HCT116 (cell line): ENCODE measurements at regions not wholly inside any gene's neighbourhood (a gene's known extent, or its start where the extent isn't known, plus 50 kb on each side); places are given as distances from the start of the nearest gene placed in this dataset.

Experiments
- CBX3 ChIP-seq: IDR thresholded peaks from 2 replicates; pipeline ENCODE4 v1.6.1; 2012; ENCODE audit warnings: low read depth
- CEBPB ChIP-seq: IDR thresholded peaks from 2 replicates; pipeline ENCODE4 v1.6.1; 2012; ENCODE audit warnings: low read depth
- CTCF ChIP-seq, 3 experiments: fragments of 200-600 bp in 1 of 3; sonication (generic) in 1 of 3; IDR thresholded peaks in 2 of 3; conservative IDR thresholded peaks in 1 of 3; 2 replicates each; pipeline ENCODE4 v1.5.1; 2012 to 2017; ENCODE audit warnings: low read depth in 2 of 3, low read length in 2 of 3, antibody characterized with exemption in 1 of 3, borderline replicate concordance in 1 of 3, control low read depth in 1 of 3, mild to moderate bottlenecking in 1 of 3, mixed read lengths in 1 of 3, mixed run types in 1 of 3, moderate library complexity in 1 of 3; ENCODE audit not compliant: insufficient read depth in 1 of 3
- EZH2 ChIP-seq: fragments of 200-600 bp; sonication (generic); IDR thresholded peaks from 2 replicates; pipeline ENCODE4 v1.6.1; 2017; ENCODE audit warnings: antibody characterized with exemption, mixed run types
- EZH2phosphoT487 ChIP-seq: fragments of 200-600 bp; IDR thresholded peaks from 2 replicates; pipeline ENCODE4 v1.6.1; 2018; ENCODE audit warnings: antibody characterized with exemption, borderline replicate concordance
- POLR2A ChIP-seq: IDR thresholded peaks from 2 replicates; pipeline ENCODE4 v1.7.0; 2011; ENCODE audit warnings: borderline replicate concordance; ENCODE audit not compliant: insufficient read depth, insufficient read length; ENCODE audit errors: extremely low read depth
- POLR2AphosphoS5 ChIP-seq: IDR thresholded peaks from 2 replicates; pipeline ENCODE4 v1.6.1; 2011; ENCODE audit warnings: mild to moderate bottlenecking, low read depth, low read length, moderate library complexity
- RAD21 ChIP-seq: IDR thresholded peaks from 2 replicates; pipeline ENCODE4 v1.6.1; 2012; ENCODE audit warnings: low read depth, mild to moderate bottlenecking
- YY1 ChIP-seq: IDR thresholded peaks from 2 replicates; pipeline ENCODE4 v1.6.1; 2011; ENCODE audit warnings: low read length, low read depth, moderate library complexity, mild to moderate bottlenecking; ENCODE audit not compliant: insufficient replicate concordance; ENCODE audit errors: extremely low read depth
- TF ChIP-seq, protein P1 (sequence below): IDR thresholded peaks from 2 replicates; pipeline ENCODE4 v1.6.1; 2012; ENCODE audit warnings: low read depth

DNA sequence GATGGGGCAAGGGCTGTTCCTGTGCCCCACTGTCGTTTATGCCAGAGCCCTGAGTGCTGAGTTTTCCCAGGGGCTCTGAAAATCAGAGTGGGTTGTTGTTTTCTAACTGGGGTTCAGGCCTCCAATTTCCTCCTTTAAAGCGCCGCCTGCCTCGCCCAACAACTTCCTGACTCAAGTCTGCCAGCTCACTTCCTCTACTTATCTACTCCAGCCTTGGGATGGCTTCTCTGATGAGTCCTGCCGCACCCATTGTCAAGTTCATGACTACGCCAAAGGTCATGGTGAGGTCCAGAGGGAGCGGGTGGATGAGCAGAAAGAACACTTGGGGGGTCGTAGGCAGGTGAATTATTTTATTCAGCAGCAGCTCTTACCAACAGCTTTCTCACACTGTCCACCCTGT, 104.7 kb downstream of the UTP18 start:
- TF ChIP-seq CEBPB: no peak
- no peak for TF ChIP-seq YY1
- no peak for TF ChIP-seq EZH2
- TF ChIP-seq CTCF (IDR thresholded peaks at IDR 0.05 in 2 of 3, conservative IDR thresholded peaks at IDR 0.05 in 1 of 3; ENCODE audit: borderline replicate concordance in 1 of 3, insufficient read depth in 1 of 3, low read depth in 2 of 3, low read length in 2 of 3): no peak
- no peak for TF ChIP-seq CBX3
- TF ChIP-seq, protein P1, sequence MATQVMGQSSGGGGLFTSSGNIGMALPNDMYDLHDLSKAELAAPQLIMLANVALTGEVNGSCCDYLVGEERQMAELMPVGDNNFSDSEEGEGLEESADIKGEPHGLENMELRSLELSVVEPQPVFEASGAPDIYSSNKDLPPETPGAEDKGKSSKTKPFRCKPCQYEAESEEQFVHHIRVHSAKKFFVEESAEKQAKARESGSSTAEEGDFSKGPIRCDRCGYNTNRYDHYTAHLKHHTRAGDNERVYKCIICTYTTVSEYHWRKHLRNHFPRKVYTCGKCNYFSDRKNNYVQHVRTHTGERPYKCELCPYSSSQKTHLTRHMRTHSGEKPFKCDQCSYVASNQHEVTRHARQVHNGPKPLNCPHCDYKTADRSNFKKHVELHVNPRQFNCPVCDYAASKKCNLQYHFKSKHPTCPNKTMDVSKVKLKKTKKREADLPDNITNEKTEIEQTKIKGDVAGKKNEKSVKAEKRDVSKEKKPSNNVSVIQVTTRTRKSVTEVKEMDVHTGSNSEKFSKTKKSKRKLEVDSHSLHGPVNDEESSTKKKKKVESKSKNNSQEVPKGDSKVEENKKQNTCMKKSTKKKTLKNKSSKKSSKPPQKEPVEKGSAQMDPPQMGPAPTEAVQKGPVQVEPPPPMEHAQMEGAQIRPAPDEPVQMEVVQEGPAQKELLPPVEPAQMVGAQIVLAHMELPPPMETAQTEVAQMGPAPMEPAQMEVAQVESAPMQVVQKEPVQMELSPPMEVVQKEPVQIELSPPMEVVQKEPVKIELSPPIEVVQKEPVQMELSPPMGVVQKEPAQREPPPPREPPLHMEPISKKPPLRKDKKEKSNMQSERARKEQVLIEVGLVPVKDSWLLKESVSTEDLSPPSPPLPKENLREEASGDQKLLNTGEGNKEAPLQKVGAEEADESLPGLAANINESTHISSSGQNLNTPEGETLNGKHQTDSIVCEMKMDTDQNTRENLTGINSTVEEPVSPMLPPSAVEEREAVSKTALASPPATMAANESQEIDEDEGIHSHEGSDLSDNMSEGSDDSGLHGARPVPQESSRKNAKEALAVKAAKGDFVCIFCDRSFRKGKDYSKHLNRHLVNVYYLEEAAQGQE: no peak
- TF ChIP-seq POLR2A: no peak
- peak; percentile 27; the same call in 1 of the 2 replicates for TF ChIP-seq POLR2AphosphoS5
- TF ChIP-seq EZH2phosphoT487: no peak
- no peak for TF ChIP-seq RAD21
